Kidney (tissue), 13 donors: ENCODE measurements at regions not wholly inside any gene's neighbourhood (a gene's known extent, or its start where the extent isn't known, plus 50 kb on each side); places are given as distances from the start of the nearest gene placed in this dataset.

ENCODE experiments used
- DNase-seq, 5 donors: peaks; one replicate each; pipeline ENCODE4 v3.0.0-alpha.2; 2013 to 2020
- FAIRE-seq: peaks from 2 replicates; lab custom pipeline; 2012; peaks lifted over from hg19 to GRCh38; lab: Jason Lieb, UNC
- H3K27ac ChIP-seq, 2 donors: one replicate each; pipeline ENCODE4 v1.7.0; 2013; ENCODE audit warnings: low read depth in 2 of 2, low read length in 2 of 2, inconsistent platforms in 1 of 2
- H3K27me3 ChIP-seq: one replicate; pipeline ENCODE4 v1.7.1; 2013; ENCODE audit warnings: low read length, inconsistent platforms; ENCODE audit not compliant: control insufficient read depth, insufficient read depth
- H3K36me3 ChIP-seq, 3 donors: one replicate each; pipeline versions ENCODE4 v1.7.0 to v1.7.1; 2013; ENCODE audit warnings: low read length in 3 of 3, control low read depth in 1 of 3, inconsistent platforms in 1 of 3; ENCODE audit not compliant: insufficient read depth in 3 of 3, control insufficient read depth in 2 of 3
- H3K4me1 ChIP-seq, 3 donors: one replicate each; pipeline versions ENCODE4 v1.7.0 to v1.7.1; 2013; ENCODE audit warnings: low read length in 3 of 3, inconsistent platforms in 1 of 3, low read depth in 1 of 3; ENCODE audit not compliant: control insufficient read depth in 2 of 3, insufficient read depth in 2 of 3
- H3K4me3 ChIP-seq, 3 donors: one replicate each; pipeline versions ENCODE4 v1.7.0 to v1.8.1; 2013; ENCODE audit warnings: low read length in 3 of 3, control low read depth in 1 of 3, inconsistent platforms in 1 of 3
- H3K9ac ChIP-seq, 3 donors: one replicate each; pipeline versions ENCODE4 v1.7.0 to v1.7.1; 2013; ENCODE audit warnings: low read length in 3 of 3, control low read depth in 1 of 3, inconsistent platforms in 1 of 3
- H3K9me3 ChIP-seq, 3 donors: one replicate each; pipeline versions ENCODE4 v1.7.0 to v1.7.1; 2013; ENCODE audit warnings: low read length in 3 of 3, control low read depth in 1 of 3, inconsistent platforms in 1 of 3; ENCODE audit not compliant: control insufficient read depth in 2 of 3, insufficient read depth in 1 of 3
- CTCF ChIP-seq: IDR thresholded peaks from 3 replicates; pipeline ENCODE4 v1.5.1; 2012; ENCODE audit warnings: mild to moderate bottlenecking, moderate library complexity, borderline replicate concordance; ENCODE audit not compliant: insufficient read depth; ENCODE audit errors: extremely low read depth
- intact Hi-C: fragments of 100-400 bp; cut with DNase I; formaldehyde crosslinking; loops from one replicate; pipeline ENCODE4 v1.11.1; 2022
- donor health status: control.
- donor health status: control.
- donor health status: control.
- donor health status: control.
- donor health status: control.
- donor health status: DM: yes; HTN: yes; CAD: no.
- donor health status: Normal renal cell carcinoma (clear cell type).

DNA sequence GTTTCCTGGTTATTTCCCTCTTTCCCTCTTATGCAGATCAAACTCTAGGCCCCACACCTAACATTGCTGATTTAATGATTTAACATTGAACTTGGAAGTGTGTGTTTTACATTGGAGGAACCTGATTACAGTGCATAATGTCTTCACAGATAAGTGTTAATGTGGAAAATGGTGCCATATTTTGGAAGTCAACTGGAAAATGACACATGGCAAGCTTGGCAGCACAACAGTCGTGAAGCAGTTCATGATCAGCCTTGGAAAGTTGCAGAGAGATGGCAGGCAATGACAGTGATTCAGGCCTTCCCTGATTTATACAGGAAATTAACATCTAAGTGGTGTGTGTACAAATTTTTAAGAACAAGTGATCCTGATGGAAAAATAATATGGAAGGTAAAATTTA, 80.0 kb upstream of the CTNND2 start:
- H3K9ac ChIP-seq: no peak overlapping the region
- FAIRE-seq (no peak), DNase-seq (no peak)
- no peaks in the 10 kb centered on the region for H3K27me3 ChIP-seq
- no peak overlapping the region for H3K4me3 ChIP-seq
- no peak overlapping the region for H3K27ac ChIP-seq
- no peaks in the 10 kb centered on the region for H3K9me3 ChIP-seq
- intact Hi-C loops: no loop called here
- H3K36me3 ChIP-seq: no peaks in the 10 kb centered on the region
- no peaks in the 10 kb centered on the region for H3K4me1 ChIP-seq
- no peak for TF ChIP-seq CTCF

GRCh38 chr5:11981986-11982385, 77.7 kb upstream of the CTNND2 start:
- DNase-seq (no peak), FAIRE-seq (no peak)
- no peak overlapping the region for H3K27ac ChIP-seq
- no peaks in the 10 kb centered on the region for H3K9me3 ChIP-seq
- intact Hi-C loops: no loop called here
- TF ChIP-seq CTCF: no peak
- no peaks in the 10 kb centered on the region for H3K4me1 ChIP-seq
- no peaks in the 10 kb centered on the region for H3K27me3 ChIP-seq
- H3K9ac ChIP-seq: no peak overlapping the region
- no peaks in the 10 kb centered on the region for H3K36me3 ChIP-seq
- no peak overlapping the region for H3K4me3 ChIP-seq

DNA sequence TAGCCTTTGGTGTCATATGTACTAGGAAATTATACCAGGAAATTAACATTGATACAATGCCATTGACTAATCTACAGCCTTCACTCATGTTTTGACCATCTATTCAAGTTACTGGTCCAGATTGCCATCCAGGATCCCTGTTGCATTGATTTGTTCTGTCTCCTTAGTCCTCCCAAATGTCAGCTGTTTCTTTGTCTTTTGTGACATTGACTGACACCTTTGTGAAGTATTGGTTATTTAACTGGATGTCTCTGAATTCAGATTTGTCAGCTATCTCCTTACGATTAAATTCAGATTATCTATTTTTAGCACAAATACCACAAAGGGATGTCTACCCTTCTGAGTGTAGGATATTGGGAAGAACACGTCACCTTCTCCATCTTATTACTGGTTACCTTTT, 73.7 kb upstream of the CTNND2 start:
- Histone ChIP-seq H3K27me3 (no peaks in the 10 kb centered on the region), H3K9me3 (no peaks in the 10 kb centered on the region), H3K4me1 (no peaks in the 10 kb centered on the region), H3K36me3 (no peaks in the 10 kb centered on the region), H3K9ac (no peak overlapping the region), H3K27ac (no peak overlapping the region), H3K4me3 (no peak overlapping the region)
- no peak for TF ChIP-seq CTCF
- FAIRE-seq (no peak), DNase-seq (no peak)
- intact Hi-C loops: no loop called here

- no peak overlapping the region for H3K4me3 ChIP-seq
- TF ChIP-seq CTCF: no peak
- intact Hi-C loops: no loop called here
- H3K9ac ChIP-seq: no peak overlapping the region
- no peaks in the 10 kb centered on the region for H3K36me3 ChIP-seq
- H3K9me3 ChIP-seq: no peaks in the 10 kb centered on the region
- H3K4me1 ChIP-seq: no peaks in the 10 kb centered on the region
- DNase-seq: no peak
- no peaks in the 10 kb centered on the region for H3K27me3 ChIP-seq
- no peak overlapping the region for H3K27ac ChIP-seq
- no peak for FAIRE-seq
Observed at GRCh38 chr5:11973469-11973868, 69.2 kb upstream of the CTNND2 start.
